ENCODE measurements at regions not wholly inside any gene's neighbourhood (a gene's known extent, or its start where the extent isn't known, plus 50 kb on each side); places are given as distances from the start of the nearest gene placed in this dataset.

GRCh38 chr7:46007194-46007593 is 86.1 kb upstream of the IGFBP3 start:
- no peak for DNase-seq
- no peak for FAIRE-seq
- no peak for ATAC-seq
- Histone ChIP-seq H3K4me1 (no peaks in the 10 kb centered on the region), H3K9me3 (no peaks in the 10 kb centered on the region), H3K27ac (peak overlapping the region in 2 of 4 donors; percentile 57 to 71), H3K4me3 (no peak overlapping the region), H3K36me3 (no peaks in the 10 kb centered on the region), H3K27me3 (no peaks in the 10 kb centered on the region)
- TF ChIP-seq, protein P1, sequence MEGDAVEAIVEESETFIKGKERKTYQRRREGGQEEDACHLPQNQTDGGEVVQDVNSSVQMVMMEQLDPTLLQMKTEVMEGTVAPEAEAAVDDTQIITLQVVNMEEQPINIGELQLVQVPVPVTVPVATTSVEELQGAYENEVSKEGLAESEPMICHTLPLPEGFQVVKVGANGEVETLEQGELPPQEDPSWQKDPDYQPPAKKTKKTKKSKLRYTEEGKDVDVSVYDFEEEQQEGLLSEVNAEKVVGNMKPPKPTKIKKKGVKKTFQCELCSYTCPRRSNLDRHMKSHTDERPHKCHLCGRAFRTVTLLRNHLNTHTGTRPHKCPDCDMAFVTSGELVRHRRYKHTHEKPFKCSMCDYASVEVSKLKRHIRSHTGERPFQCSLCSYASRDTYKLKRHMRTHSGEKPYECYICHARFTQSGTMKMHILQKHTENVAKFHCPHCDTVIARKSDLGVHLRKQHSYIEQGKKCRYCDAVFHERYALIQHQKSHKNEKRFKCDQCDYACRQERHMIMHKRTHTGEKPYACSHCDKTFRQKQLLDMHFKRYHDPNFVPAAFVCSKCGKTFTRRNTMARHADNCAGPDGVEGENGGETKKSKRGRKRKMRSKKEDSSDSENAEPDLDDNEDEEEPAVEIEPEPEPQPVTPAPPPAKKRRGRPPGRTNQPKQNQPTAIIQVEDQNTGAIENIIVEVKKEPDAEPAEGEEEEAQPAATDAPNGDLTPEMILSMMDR (IDR thresholded peaks at IDR 0.05): no peak
- intact Hi-C loops (cut with DNase I): no loop called here
- 62 to 79% methylated on average over 2 of the region's 2 CpGs for WGBS, 2 donors

GRCh38 chr7:46006723-46007122 is 85.7 kb upstream of the IGFBP3 start:
- no peak for FAIRE-seq
- no peak overlapping the region for H3K27ac ChIP-seq
- ATAC-seq: no peak
- H3K4me3 ChIP-seq: no peak overlapping the region
- WGBS, 2 donors: 55 to 60% methylated on average over 1 of the region's 1 CpG
- no peaks in the 10 kb centered on the region for H3K4me1 ChIP-seq
- H3K9me3 ChIP-seq: no peaks in the 10 kb centered on the region
- intact Hi-C loops (cut with DNase I): no loop called here
- TF ChIP-seq, protein P1 (IDR thresholded peaks at IDR 0.05): no peak
- H3K27me3 ChIP-seq: no peaks in the 10 kb centered on the region
- DNase-seq: no peak
- H3K36me3 ChIP-seq: no peaks in the 10 kb centered on the region

- Histone ChIP-seq H3K36me3 (no peaks in the 10 kb centered on the region), H3K9me3 (no peaks in the 10 kb centered on the region), H3K27ac (no peak overlapping the region), H3K4me1 (no peaks in the 10 kb centered on the region), H3K27me3 (no peaks in the 10 kb centered on the region), H3K4me3 (no peak overlapping the region)
- intact Hi-C loops (cut with DNase I): no loop called here
- ATAC-seq (no peak), DNase-seq (no peak), FAIRE-seq (no peak)
- TF ChIP-seq, protein P1 (IDR thresholded peaks at IDR 0.05): no peak
- 72 to 79% methylated on average over 4 of the region's 4 CpGs for WGBS, 2 donors
Observed at GRCh38 chr7:46006212-46006611, 85.1 kb upstream of the IGFBP3 start.

- no peaks in the 10 kb centered on the region for H3K36me3 ChIP-seq
- 74 to 76% methylated on average over 3 of the region's 3 CpGs for WGBS, 2 donors
- intact Hi-C loops (cut with DNase I): no loop called here
- H3K27me3 ChIP-seq: no peaks in the 10 kb centered on the region
- no peak for DNase-seq
- no peaks in the 10 kb centered on the region for H3K4me1 ChIP-seq
- no peak overlapping the region for H3K4me3 ChIP-seq
- H3K27ac ChIP-seq: no peak overlapping the region
- FAIRE-seq: no peak
- TF ChIP-seq, protein P1 (IDR thresholded peaks at IDR 0.05): no peak
- no peaks in the 10 kb centered on the region for H3K9me3 ChIP-seq
- no peak for ATAC-seq
Observed at GRCh38 chr7:46004965-46005364, 83.9 kb upstream of the IGFBP3 start.

GRCh38 chr7:46003896-46004875 is 83.1 kb upstream of the IGFBP3 start:
- no peak for ATAC-seq
- H3K4me1 ChIP-seq: no peaks in the 10 kb centered on the region
- FAIRE-seq: no peak

More at GRCh38 chr7:46003896-46004875, 83.1 kb upstream of the IGFBP3 start:
- TF ChIP-seq, protein P1 (IDR thresholded peaks at IDR 0.05): no peak
- DNase-seq: no peak
- Histone ChIP-seq H3K27me3 (no peaks in the 10 kb centered on the region), H3K27ac (no peak overlapping the region), H3K4me3 (no peak overlapping the region), H3K9me3 (no peaks in the 10 kb centered on the region), H3K36me3 (no peaks in the 10 kb centered on the region)
- WGBS, 2 donors: 68 to 75% methylated on average over 5 of the region's 5 CpGs
- intact Hi-C loops (cut with DNase I): no loop called here
